DND-41 (cell line): ENCODE measurements at regions not wholly inside any gene's neighbourhood (a gene's known extent, or its start where the extent isn't known, plus 50 kb on each side); places are given as distances from the start of the nearest gene placed in this dataset.

Experiments
- ATAC-seq: fragments of 200-7000 bp; cut with Tn5 transposase; 3 replicates; pipeline ENCODE4 v1.9.1; 2021; ENCODE audit warnings: low read depth; ENCODE audit not compliant: insufficient read depth
- DNase-seq: peaks from one replicate; pipeline ENCODE4 v3.0.0-alpha.2; 2020
- H2AFZ ChIP-seq: 2 replicates; pipeline ENCODE4 v1.6.0; 2012; ENCODE audit warnings: low read depth, low read length
- H3K27ac ChIP-seq: 2 replicates; pipeline ENCODE4 v1.5.1; 2012; ENCODE audit warnings: low read length, inconsistent platforms
- H3K27me3 ChIP-seq: fragments of 200-600 bp; sonication (generic); 2 replicates; pipeline ENCODE4 v1.6.0; 2012; ENCODE audit warnings: low read length, mild to moderate bottlenecking, inconsistent platforms; ENCODE audit not compliant: insufficient read depth, poor library complexity
- H3K36me3 ChIP-seq: 2 replicates; pipeline ENCODE4 v1.5.1; 2012; ENCODE audit warnings: low read length, inconsistent platforms; ENCODE audit not compliant: insufficient read depth
- H3K4me1 ChIP-seq: 2 replicates; pipeline ENCODE4 v1.5.1; 2012; ENCODE audit warnings: mild to moderate bottlenecking, low read length; ENCODE audit not compliant: insufficient read depth
- H3K4me2 ChIP-seq: 2 replicates; pipeline ENCODE4 v1.6.0; 2012; ENCODE audit warnings: mild to moderate bottlenecking, moderate library complexity, low read length, inconsistent platforms; ENCODE audit not compliant: insufficient read depth
- H3K4me3 ChIP-seq, 2 experiments: fragments of 200-600 bp in 1 of 2; shearing (Covaris generic) in 1 of 2; 2 replicates each; pipeline ENCODE4 v1.5.1; 2012 to 2016; ENCODE audit warnings: inconsistent platforms in 2 of 2, low read length in 2 of 2, mild to moderate bottlenecking in 2 of 2, low read depth in 1 of 2, moderate library complexity in 1 of 2
- H3K79me2 ChIP-seq: 2 replicates; pipeline ENCODE4 v1.6.0; 2012; ENCODE audit warnings: low read length, inconsistent platforms; ENCODE audit not compliant: insufficient read depth
- H3K9ac ChIP-seq: 2 replicates; pipeline ENCODE4 v1.6.0; 2012; ENCODE audit warnings: low read depth, mild to moderate bottlenecking, inconsistent platforms, low read length, moderate library complexity
- H3K9me3 ChIP-seq: 2 replicates; pipeline ENCODE4 v1.5.1; 2012; ENCODE audit warnings: low read length, moderate library complexity, mild to moderate bottlenecking, inconsistent platforms; ENCODE audit not compliant: insufficient read depth, severe bottlenecking
- H4K20me1 ChIP-seq: 2 replicates; pipeline ENCODE4 v1.6.0; 2012; ENCODE audit warnings: low read length; ENCODE audit not compliant: insufficient read depth
- EZH2 ChIP-seq: IDR thresholded peaks from 3 replicates; pipeline ENCODE4 v1.6.1; 2012; ENCODE audit warnings: borderline replicate concordance, low read depth, mild to moderate bottlenecking, moderate library complexity, low read length, inconsistent platforms; ENCODE audit not compliant: severe bottlenecking
- TF ChIP-seq, protein P1 (sequence below): IDR thresholded peaks from 2 replicates; pipeline ENCODE4 v1.5.1; 2012; ENCODE audit warnings: borderline replicate concordance, low read length, moderate library complexity, mild to moderate bottlenecking; ENCODE audit not compliant: poor library complexity, severe bottlenecking; ENCODE audit errors: extremely low read depth

DNA sequence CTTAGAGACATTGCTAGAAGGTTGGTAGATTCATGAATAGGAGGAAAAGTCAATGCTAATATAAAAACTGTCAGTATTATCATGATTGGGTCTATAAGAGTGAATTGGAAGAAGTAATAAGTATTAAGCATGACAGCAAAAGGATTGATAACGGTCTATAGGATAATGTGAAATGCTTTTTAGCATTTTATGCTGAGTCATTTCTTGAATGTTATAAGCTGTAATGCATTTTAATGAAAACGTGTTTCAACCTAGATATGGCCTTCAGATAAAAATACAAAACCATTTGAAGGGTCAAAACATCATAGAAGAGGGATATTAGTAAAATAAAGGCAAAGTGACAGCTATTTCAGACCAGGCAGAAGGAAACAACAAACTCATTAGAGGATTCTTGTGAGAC is 353.5 kb downstream of the SH2D1A start:
- no peak for ATAC-seq
- Histone ChIP-seq H3K27me3 (no peaks in the 10 kb centered on the region), H3K4me1 (no peaks in the 10 kb centered on the region), H3K9ac (no peak overlapping the region), H4K20me1 (no peaks in the 10 kb centered on the region), H3K4me2 (no peak overlapping the region), H3K9me3 (no peaks in the 10 kb centered on the region), H3K36me3 (no peaks in the 10 kb centered on the region), H3K4me3 (no peak overlapping the region), H3K79me2 (no peaks in the 10 kb centered on the region), H3K27ac (no peak overlapping the region), H2AFZ (no peak overlapping the region)
- DNase-seq = no peak
- TF ChIP-seq EZH2 = no peak
- TF ChIP-seq, protein P1, sequence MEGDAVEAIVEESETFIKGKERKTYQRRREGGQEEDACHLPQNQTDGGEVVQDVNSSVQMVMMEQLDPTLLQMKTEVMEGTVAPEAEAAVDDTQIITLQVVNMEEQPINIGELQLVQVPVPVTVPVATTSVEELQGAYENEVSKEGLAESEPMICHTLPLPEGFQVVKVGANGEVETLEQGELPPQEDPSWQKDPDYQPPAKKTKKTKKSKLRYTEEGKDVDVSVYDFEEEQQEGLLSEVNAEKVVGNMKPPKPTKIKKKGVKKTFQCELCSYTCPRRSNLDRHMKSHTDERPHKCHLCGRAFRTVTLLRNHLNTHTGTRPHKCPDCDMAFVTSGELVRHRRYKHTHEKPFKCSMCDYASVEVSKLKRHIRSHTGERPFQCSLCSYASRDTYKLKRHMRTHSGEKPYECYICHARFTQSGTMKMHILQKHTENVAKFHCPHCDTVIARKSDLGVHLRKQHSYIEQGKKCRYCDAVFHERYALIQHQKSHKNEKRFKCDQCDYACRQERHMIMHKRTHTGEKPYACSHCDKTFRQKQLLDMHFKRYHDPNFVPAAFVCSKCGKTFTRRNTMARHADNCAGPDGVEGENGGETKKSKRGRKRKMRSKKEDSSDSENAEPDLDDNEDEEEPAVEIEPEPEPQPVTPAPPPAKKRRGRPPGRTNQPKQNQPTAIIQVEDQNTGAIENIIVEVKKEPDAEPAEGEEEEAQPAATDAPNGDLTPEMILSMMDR = no peak

DNA sequence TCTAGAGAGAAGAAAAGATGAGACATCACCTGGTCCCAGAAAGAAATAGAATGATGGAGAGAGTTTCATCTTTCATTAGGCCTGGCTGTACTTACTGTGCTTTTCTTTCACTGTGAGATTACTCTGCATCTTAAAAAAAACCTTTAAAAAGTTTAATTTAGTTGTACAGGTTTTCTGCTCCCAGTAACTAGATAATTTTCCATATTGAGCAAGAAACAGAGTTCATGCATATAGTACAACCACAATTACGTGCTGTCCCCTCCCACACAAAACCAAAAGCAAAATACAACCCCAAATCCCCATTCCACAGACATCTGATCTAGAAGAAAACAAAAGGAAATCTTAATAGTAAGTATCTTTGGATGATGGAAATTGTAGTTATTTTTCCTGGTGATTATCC is 371.2 kb downstream of the SH2D1A start:
- Histone ChIP-seq H2AFZ (no peak overlapping the region), H3K79me2 (no peaks in the 10 kb centered on the region), H3K4me3 (no peak overlapping the region), H3K4me2 (no peak overlapping the region), H3K36me3 (no peaks in the 10 kb centered on the region), H4K20me1 (no peaks in the 10 kb centered on the region), H3K9ac (no peak overlapping the region), H3K27me3 (no peaks in the 10 kb centered on the region), H3K27ac (no peak overlapping the region), H3K4me1 (no peaks in the 10 kb centered on the region), H3K9me3 (no peaks in the 10 kb centered on the region)
- no peak for TF ChIP-seq EZH2
- TF ChIP-seq, protein P1 = no peak
- ATAC-seq (no peak), DNase-seq (no peak)

DNA sequence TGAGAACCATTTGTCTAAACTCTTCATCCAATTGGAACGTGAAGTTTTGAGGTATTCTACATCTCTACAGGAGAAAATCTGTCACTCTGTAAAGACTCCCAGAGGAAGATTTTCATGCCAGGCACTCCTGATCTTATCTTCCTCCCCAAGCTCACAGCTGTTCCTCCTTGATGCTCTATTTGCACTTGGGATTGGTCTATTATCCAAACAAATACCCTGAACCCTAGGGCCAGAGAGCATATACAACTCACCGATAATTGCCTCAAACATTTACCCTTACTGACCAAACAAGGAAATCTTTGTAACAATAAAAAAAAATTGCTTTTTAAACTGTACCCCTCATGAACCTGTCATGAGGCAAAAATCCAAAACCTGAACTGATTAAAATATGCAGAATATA is 372.7 kb downstream of the SH2D1A start:
- no peak for TF ChIP-seq EZH2
- TF ChIP-seq, protein P1 = no peak
- H3K27ac ChIP-seq = no peak overlapping the region
- no peaks in the 10 kb centered on the region for H4K20me1 ChIP-seq
- H3K9me3 ChIP-seq = no peaks in the 10 kb centered on the region
- no peak for ATAC-seq
- no peak overlapping the region for H3K4me3 ChIP-seq
- no peaks in the 10 kb centered on the region for H3K36me3 ChIP-seq
- DNase-seq = no peak
- no peak overlapping the region for H3K4me2 ChIP-seq
- 0 out of 2 replicates have a peak, but pooled peaks cover under 1% of the 10 kb centered on the region for H3K4me1 ChIP-seq
- no peak overlapping the region for H3K9ac ChIP-seq
- no peaks in the 10 kb centered on the region for H3K79me2 ChIP-seq
- H2AFZ ChIP-seq = no peak overlapping the region
- no peaks in the 10 kb centered on the region for H3K27me3 ChIP-seq

DNA sequence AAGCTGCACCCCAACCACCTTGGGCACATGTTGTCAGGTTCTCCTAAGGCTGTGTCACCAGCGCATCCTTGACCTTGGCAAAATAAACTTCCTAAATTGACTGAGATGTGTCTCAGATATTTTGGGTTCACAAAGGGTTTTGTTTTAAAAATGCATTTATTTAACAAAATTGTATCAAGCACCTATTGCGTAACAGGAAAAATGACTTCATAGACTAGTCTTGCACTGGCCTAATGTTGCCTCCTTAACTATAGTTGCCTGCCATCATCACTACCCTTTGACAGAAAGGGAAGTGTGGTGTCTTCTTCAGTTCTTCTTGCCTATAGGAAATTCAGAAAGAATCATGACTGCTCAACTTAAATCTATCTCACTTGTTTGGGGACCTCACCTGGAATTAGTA is 374.2 kb downstream of the SH2D1A start:
- no peaks in the 10 kb centered on the region for H3K36me3 ChIP-seq
- no peak overlapping the region for H3K27ac ChIP-seq
- H3K9me3 ChIP-seq = no peaks in the 10 kb centered on the region
- TF ChIP-seq, protein P1 = no peak
- no peak for TF ChIP-seq EZH2
- H2AFZ ChIP-seq = no peak overlapping the region
- H3K9ac ChIP-seq = no peak overlapping the region
- no peaks in the 10 kb centered on the region for H3K79me2 ChIP-seq
- ATAC-seq (no peak), DNase-seq (no peak)
- no peak overlapping the region for H3K4me3 ChIP-seq
- H3K27me3 ChIP-seq = no peaks in the 10 kb centered on the region
- no peaks in the 10 kb centered on the region for H4K20me1 ChIP-seq
- H3K4me2 ChIP-seq = no peak overlapping the region
- H3K4me1 ChIP-seq = peaks cover 15% of the 10 kb centered on the region
